ENCODE measurements at regions not wholly inside any gene's neighbourhood (a gene's known extent, or its start where the extent isn't known, plus 50 kb on each side); places are given as distances from the start of the nearest gene placed in this dataset.

- DNase-seq, result no peak
Measured at GRCh38 chr5:54671681-54672080, 154.1 kb downstream of the SNX18 start.

GRCh38 chr5:54671111-54671531 lies 153.6 kb downstream of the SNX18 start:
- no peak for DNase-seq

DNA sequence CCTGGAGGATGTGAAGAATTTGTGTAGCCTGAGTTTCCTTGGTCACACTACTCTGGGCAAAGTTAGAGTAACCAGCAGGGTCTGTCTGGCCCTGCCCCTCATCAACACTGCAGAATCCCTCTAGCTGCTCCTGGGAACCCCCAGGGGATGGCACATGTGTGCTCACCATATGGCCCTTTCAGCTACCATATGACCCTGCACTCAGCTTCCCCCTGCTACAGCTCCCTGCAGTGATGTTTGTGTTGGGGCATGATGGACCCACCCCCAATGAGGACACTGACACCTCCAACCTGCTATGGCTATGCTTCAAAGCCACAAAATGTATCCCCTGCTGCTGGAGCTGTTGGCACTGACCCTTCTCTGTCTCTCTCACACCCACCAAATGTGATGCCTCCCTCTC lies 152.7 kb downstream of the SNX18 start:
- DNase-seq, result no peak

GRCh38 chr5:54669845-54670244 lies 152.3 kb downstream of the SNX18 start:
- no peak for DNase-seq

DNA sequence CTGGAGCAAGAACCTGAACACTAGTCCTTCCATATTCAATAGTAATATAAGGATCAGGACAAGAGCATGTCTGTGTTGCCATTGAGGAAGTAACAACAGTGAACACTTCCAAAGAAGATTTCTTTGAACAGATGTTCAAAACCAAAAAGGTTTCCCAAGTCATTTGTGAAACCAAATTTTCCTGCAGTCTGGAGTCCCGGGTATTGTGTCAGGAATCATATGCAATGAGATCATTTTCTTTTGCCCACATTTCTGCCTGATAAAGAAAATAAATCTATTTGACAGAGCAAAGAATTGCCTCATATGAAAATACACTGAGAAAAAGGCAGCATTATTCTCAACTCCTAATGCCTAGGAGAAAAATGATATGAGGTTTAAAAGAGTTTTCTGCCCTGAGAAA lies 151.7 kb downstream of the SNX18 start:
- DNase-seq, result no peak

- no peak for DNase-seq
Measured at GRCh38 chr5:54668096-54668495, 150.5 kb downstream of the SNX18 start.

DNA sequence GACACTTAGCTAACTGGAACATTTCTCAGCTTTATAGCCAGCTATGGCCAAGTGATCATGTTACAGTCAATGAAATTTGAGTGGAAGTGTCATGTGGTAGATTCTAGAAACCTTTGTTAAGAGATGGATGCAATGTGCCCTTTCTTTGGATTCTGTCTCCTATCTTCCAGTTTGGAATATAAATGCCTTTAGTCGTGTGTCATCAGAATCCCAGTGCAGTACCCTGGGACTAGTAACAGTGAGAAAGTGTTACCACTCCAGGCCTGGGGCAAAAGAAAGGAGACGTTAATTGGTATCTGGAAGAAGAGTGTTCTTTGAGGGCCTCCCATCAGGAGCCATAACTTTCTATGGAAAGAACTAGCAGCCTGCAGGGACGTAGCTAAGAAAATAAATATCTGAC lies 149.6 kb downstream of the SNX18 start:
- DNase-seq, result no peak

DNA sequence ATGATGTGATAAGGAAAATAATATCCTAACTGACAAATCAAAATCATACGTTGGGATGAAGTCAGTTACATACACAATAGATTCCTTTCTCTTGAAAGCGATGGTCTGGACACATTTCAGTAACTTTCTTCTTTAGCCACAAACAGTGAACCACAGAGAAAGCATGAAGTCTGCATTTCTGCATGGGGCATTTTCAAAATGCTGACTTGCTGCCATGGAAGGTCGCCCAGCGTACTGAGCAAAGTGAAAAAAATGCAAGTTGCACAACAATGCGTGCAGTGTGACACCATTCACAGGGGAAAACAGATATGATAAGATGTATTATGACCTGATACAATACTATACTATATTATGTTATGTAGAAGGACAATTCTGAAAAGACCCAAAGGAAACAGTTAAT lies 146.3 kb downstream of the SNX18 start:
- no peak for DNase-seq

GRCh38 chr5:54661111-54661510 lies 143.6 kb downstream of the SNX18 start:
- no peak for DNase-seq

- DNase-seq, result no peak
Measured at GRCh38 chr5:54659700-54660131, 142.2 kb downstream of the SNX18 start.

DNA sequence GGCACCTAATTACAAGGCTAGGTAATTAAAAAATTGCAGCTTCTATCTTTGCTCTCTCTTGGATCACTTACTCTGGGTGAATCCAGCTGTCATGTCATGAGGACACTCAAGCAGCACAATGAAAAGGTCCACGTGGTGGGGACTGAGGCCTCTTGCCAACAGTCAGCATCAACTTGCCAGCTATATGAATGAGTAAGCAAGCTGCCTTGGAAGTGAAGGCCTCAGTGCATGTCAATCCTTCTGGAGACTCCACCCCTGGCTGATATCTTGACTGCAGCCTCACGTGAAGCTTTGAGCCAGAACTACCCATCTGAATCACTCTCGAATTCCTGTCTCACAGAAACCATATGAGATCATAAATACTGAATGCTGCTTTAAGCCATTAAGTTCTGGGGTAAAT lies 140.5 kb downstream of the SNX18 start:
- no peak for DNase-seq

- DNase-seq, result no peak
Measured at GRCh38 chr5:54656261-54656728, 138.7 kb downstream of the SNX18 start.

- DNase-seq, result no peak
Measured at GRCh38 chr5:54655761-54656160, 138.2 kb downstream of the SNX18 start.

DNA sequence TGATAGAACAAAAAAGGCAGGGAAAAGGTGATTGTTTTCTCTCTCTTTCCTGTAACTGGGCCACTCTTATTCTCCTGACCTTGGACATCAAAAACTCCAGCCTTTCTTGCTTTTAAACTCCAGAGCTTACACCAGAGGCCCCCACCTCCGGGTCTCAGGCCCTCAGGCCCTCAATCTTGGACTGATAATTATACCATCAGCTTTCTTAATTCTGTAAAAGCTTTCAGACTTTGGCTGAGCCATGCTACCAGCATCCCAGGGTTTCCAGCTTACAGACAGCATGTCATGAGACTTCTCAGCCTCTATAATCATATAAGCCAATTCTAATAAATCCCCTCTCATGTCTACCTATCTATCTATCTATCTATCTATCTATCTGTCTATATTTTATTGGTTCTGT lies 137.7 kb downstream of the SNX18 start:
- DNase-seq, result no peak

GRCh38 chr5:54653956-54654614 lies 136.5 kb downstream of the SNX18 start:
- no peak for DNase-seq

DNA sequence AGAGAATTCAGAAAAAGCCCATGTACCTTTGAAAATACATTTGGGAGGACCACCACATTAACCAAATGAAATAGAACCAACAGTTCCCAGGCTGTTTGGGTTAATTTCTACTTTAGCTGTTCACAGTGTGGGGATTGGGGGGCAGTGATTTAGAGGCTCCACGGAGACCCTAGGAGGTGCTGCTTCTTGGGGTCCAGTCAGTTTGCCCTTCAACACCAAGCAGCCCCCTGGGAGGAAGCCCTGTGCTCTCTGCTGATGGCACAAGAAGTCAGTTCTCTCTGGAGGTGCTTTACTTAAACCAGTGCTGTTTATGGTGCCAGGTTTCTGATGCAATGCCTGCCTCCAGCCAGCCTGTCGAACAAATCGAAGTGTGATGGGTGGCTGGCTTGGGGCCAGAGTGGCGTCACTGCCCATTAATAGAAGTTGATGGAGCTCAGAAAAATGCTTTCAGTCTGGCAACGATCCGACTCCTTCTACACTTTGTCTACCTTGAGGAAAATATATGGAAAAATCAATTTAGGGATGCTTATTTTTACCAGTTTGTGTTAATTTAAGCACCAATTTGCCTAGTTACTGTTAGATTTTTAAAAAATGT lies 134.0 kb downstream of the SNX18 start:
- no peak for DNase-seq

DNA sequence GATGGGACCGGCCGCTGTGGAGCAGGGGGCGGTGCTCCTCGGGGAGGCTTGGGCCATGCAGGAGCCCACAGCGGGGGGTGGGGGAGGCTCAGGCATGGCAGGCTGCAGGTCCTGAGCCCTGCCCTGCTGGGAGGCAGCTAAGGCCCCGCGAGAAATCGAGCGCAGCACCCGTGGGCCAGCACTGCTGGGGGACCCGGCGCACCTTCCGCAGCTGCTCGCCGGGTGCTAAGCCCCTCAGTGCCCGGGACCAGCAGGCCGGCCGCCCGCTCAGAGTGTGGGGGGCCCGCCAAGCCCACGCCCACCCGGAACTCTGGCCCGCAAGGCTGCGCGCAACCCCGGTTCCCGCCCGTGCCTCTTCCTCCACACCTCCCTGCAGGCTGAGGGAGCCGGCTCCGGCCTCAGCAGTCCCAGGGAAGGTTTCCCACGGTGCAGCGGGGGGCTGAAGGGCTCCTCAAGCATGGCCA lies 131.5 kb downstream of the SNX18 start:
- DNase-seq, result no peak

DNA sequence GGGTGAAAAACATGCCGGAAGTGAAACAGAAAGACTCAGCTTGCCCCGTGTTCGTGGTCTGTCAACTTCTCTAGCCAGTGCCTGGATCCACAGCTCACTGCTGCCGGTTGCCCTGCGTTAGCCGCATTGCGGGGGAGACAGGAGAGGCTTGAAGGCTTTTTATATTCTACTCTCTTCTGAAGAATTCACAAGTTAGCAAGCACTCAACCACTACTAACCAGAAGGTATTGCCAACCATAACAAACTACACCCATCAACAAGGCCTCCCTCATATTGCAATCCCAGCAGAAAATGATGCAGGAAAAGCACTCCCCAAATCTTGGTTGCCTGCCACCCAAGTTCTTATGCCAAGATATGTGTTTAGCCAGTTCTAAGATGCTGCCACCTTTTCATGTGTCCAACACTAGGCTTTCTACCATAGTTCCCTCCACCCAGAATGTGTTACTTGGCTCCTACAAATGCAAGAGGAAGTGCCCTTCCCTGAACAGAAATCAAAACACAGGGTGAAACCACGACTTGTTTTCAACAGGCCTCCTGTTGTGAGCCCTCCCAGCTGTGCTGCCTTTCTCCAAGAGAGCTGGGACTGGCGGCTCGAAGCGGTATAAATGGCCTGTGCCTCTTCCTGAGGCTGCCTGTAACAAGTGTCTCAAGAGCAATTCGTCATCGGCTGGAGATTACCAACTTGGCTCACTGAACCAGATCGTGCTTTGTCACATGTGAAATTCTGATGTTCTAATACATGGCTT lies 129.0 kb downstream of the SNX18 start:
- peak; percentile 7 for DNase-seq

- no peak for DNase-seq
Measured at GRCh38 chr5:54645882-54646355, 128.4 kb downstream of the SNX18 start.

DNA sequence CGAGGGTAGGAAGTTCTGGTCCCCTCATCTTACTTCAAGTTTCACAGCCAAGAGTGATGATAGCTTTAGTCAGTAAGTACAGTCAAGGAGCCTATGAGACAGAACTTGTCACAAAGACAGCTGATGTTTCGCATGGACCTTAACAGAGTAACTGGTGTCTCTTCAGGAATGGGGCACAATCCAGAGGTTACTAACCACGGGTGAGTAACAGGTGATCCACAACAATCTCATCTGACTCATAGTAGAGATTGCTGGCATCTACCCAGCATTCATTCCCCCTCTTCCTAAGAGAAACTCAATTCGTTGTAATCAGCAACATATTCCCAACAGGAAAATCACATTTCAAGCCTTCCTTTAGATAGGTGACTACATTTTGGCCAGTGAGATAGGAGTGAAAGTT lies 126.7 kb downstream of the SNX18 start:
- no peak for DNase-seq

DNA sequence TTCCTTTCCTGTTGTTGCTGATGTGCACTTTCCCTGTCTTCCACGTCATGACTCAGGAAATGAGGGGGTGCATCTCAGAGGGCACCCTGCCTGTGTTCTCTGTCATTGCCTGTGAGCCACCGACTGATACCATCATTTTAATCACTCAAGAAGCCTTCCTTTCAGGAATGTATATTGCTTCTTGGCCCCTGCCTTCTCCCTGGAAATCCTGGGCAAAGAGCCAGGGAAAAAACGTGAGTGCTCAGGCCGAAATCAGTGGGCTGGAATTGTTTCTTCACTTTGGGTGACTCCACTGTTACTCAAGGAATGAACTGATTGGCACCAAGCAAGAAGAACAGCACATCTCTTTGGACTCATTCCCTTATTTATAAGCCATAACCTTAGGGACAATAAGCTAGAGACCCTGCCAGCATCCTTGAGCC lies 126.1 kb downstream of the SNX18 start:
- DNase-seq, result no peak

DNA sequence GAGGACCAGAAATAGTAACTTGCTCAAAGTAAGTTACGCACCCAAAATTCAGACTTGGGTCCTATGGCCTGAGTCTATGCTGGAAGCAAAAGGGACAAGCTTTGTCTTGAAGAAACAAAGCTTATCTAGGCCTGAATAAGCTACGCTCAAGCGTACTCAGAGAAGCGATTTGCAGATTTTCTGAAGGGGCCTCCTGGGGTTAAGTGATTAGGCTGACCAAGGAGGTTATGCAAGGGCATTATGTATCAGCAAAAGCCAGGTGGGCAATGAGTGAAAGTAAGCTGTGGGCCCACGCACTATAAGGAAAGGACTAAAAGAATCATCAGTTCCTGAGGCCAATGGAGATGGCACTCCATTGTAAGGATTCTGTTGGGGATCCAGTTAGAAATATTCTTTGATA lies 122.1 kb downstream of the SNX18 start:
- DNase-seq, result no peak

- DNase-seq, result no peak
Measured at GRCh38 chr5:54638106-54638505, 120.5 kb downstream of the SNX18 start.

- DNase-seq, result no peak
Measured at GRCh38 chr5:54637654-54638053, 120.1 kb downstream of the SNX18 start.
